ENCODE measurements at regions not wholly inside any gene's neighbourhood (a gene's known extent, or its start where the extent isn't known, plus 50 kb on each side); places are given as distances from the start of the nearest gene placed in this dataset.

GRCh38 chr11:27266125-27266524 lies 96.9 kb downstream of the CCDC34 start:
- TF ChIP-seq REST (IDR thresholded peaks at IDR 0.05; ENCODE audit: insufficient read depth in 1 of 2, low read depth in 2 of 2, low read length in 2 of 2) = no peak
- TF ChIP-seq SIN3A (IDR thresholded peaks at IDR 0.05; ENCODE audit: borderline replicate concordance, insufficient read depth, low read length) = no peak
- no peak for TF ChIP-seq TAF1 (IDR thresholded peaks at IDR 0.05; ENCODE audit: borderline replicate concordance, insufficient read depth, low read length)
- no peak for TF ChIP-seq POLR2AphosphoS5 (IDR thresholded peaks at IDR 0.05; ENCODE audit: low read depth, low read length)
- TF ChIP-seq FOXP2 (optimal IDR thresholded peaks at IDR 0.05; ENCODE audit: borderline replicate concordance, extremely low read depth, extremely low read length, insufficient read depth) = no peak

GRCh38 chr11:27263986-27264385 lies 99.0 kb downstream of the CCDC34 start:
- TF ChIP-seq POLR2AphosphoS5 (IDR thresholded peaks at IDR 0.05; ENCODE audit: low read depth, low read length) (no peak), TAF1 (IDR thresholded peaks at IDR 0.05; ENCODE audit: borderline replicate concordance, insufficient read depth, low read length) (no peak), FOXP2 (optimal IDR thresholded peaks at IDR 0.05; ENCODE audit: borderline replicate concordance, extremely low read depth, extremely low read length, insufficient read depth) (no peak), REST (IDR thresholded peaks at IDR 0.05; ENCODE audit: insufficient read depth in 1 of 2, low read depth in 2 of 2, low read length in 2 of 2) (no peak), SIN3A (IDR thresholded peaks at IDR 0.05; ENCODE audit: borderline replicate concordance, insufficient read depth, low read length) (no peak)

- TF ChIP-seq REST (IDR thresholded peaks at IDR 0.05; ENCODE audit: insufficient read depth in 1 of 2, low read depth in 2 of 2, low read length in 2 of 2) (no peak), FOXP2 (optimal IDR thresholded peaks at IDR 0.05; ENCODE audit: borderline replicate concordance, extremely low read depth, extremely low read length, insufficient read depth) (no peak), SIN3A (IDR thresholded peaks at IDR 0.05; ENCODE audit: borderline replicate concordance, insufficient read depth, low read length) (no peak), TAF1 (IDR thresholded peaks at IDR 0.05; ENCODE audit: borderline replicate concordance, insufficient read depth, low read length) (no peak), POLR2AphosphoS5 (IDR thresholded peaks at IDR 0.05; ENCODE audit: low read depth, low read length) (no peak)
These were observed 100.0 kb downstream of the CCDC34 start for GRCh38 chr11:27263046-27263445.

GRCh38 chr11:27255447-27255828 lies 107.6 kb downstream of the CCDC34 start:
- TF ChIP-seq REST (IDR thresholded peaks at IDR 0.05; ENCODE audit: insufficient read depth in 1 of 2, low read depth in 2 of 2, low read length in 2 of 2) = no peak
- TF ChIP-seq POLR2AphosphoS5 (IDR thresholded peaks at IDR 0.05; ENCODE audit: low read depth, low read length) = no peak
- TF ChIP-seq FOXP2 (optimal IDR thresholded peaks at IDR 0.05; ENCODE audit: borderline replicate concordance, extremely low read depth, extremely low read length, insufficient read depth) = no peak
- TF ChIP-seq SIN3A (IDR thresholded peaks at IDR 0.05; ENCODE audit: borderline replicate concordance, insufficient read depth, low read length) = no peak
- TF ChIP-seq TAF1 (IDR thresholded peaks at IDR 0.05; ENCODE audit: borderline replicate concordance, insufficient read depth, low read length) = no peak
